Erythroblast (primary cell): ENCODE measurements at regions not wholly inside any gene's neighbourhood (a gene's known extent, or its start where the extent isn't known, plus 50 kb on each side); places are given as distances from the start of the nearest gene placed in this dataset.

Source experiments
- DNase-seq, 2 experiments: peaks; one replicate each; lab custom pipeline; 2025; lab: John Stamatoyannopoulos, UW
- GATA1 ChIP-seq: IDR thresholded peaks from 2 replicates; pipeline ENCODE4 v1.6.1; 2011; ENCODE audit warnings: low read depth, mild to moderate bottlenecking, control low read depth, low read length, moderate library complexity
- POLR2A ChIP-seq: IDR thresholded peaks from 2 replicates; pipeline ENCODE4 v1.6.1; 2011; ENCODE audit warnings: mild to moderate bottlenecking, low read length

- DNase-seq, result no peak
- TF ChIP-seq GATA1 (no peak), POLR2A (no peak)
Measured at GRCh38 chr5:52672459-52672858, 115.3 kb upstream of the ITGA1 start.

- no peak for DNase-seq
- TF ChIP-seq POLR2A (no peak), GATA1 (no peak)
Measured at GRCh38 chr5:52673495-52673894, 114.2 kb upstream of the ITGA1 start.

GRCh38 chr5:52674815-52675545, 112.7 kb upstream of the ITGA1 start:
- TF ChIP-seq GATA1 (no peak), POLR2A (no peak)
- no peak for DNase-seq

GRCh38 chr5:52682492-52682891, 105.2 kb upstream of the ITGA1 start:
- DNase-seq, result no peak
- TF ChIP-seq POLR2A, result no peak
- no peak for TF ChIP-seq GATA1

- no peak for DNase-seq
- no peak for TF ChIP-seq GATA1
- no peak for TF ChIP-seq POLR2A
Measured at GRCh38 chr5:52684051-52684450, 103.7 kb upstream of the ITGA1 start.

GRCh38 chr5:52685566-52685965, 102.2 kb upstream of the ITGA1 start:
- TF ChIP-seq POLR2A, result no peak
- no peak for TF ChIP-seq GATA1
- no peak for DNase-seq

GRCh38 chr5:52685971-52686370, 101.7 kb upstream of the ITGA1 start:
- no peak for TF ChIP-seq POLR2A
- no peak for TF ChIP-seq GATA1
- DNase-seq, result no peak

GRCh38 chr5:52690236-52690768, 97.4 kb upstream of the ITGA1 start:
- no peak for DNase-seq
- TF ChIP-seq POLR2A (no peak), GATA1 (no peak)

DNA sequence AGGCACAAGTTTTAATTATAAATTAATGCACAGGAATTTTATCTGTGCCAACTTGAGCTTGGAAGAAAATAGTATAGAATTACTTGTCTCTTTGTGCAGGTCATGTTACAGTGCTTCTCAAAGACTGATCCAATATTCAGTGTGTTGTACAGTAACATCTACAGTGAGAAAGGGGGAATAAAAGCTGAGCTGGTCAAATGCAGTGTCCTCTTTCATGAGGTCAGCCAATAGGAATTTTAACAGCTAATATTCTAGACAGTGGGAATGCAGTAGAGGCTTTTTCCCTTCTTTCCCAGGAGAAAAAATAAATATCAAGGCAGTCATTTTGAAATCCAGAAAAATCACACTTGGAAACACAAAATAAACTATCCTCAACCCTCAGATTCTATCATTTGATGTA, 95.7 kb upstream of the ITGA1 start:
- DNase-seq, result no peak
- TF ChIP-seq POLR2A, result no peak
- TF ChIP-seq GATA1, result no peak

DNA sequence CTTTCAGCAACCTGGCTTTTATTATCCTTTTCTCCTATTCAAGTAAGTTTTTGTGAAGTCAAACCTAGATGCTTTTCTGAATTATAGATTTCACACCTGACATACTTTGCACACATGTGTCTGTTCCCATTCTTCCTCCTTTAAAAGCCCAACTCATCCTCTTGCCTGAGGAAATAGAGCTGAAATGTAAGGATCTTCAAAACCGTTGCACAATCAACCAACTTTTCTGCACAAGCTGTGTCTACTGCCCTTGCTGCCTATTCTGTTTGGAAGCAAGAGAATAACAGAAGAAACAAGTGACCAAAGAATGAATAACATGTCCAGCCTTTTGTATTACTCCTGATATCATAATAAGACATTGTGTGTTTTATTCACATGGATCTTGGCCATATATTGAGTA, 95.1 kb upstream of the ITGA1 start:
- TF ChIP-seq GATA1 (no peak), POLR2A (no peak)
- no peak for DNase-seq

DNA sequence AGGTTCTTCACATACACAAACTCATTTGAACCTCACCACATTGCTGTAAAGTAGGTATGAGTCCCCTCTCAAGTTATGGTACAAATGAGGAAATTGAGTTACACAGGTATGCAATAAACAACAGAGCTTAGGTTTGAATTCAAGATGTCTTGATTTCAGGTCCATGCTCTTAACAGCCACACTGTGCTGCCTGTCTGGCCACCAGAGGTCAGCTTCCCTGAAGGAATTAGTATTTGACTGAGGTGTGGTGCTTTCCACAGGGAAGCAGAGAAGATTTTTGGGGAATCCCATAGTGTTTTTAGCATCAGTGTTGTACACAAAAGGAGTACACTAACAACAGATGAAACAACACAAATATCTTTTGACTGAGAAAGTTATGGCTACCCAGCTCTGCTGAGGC, 94.4 kb upstream of the ITGA1 start:
- no peak for TF ChIP-seq GATA1
- peak in 1 of 2 experiments; percentile 1 for DNase-seq

DNA sequence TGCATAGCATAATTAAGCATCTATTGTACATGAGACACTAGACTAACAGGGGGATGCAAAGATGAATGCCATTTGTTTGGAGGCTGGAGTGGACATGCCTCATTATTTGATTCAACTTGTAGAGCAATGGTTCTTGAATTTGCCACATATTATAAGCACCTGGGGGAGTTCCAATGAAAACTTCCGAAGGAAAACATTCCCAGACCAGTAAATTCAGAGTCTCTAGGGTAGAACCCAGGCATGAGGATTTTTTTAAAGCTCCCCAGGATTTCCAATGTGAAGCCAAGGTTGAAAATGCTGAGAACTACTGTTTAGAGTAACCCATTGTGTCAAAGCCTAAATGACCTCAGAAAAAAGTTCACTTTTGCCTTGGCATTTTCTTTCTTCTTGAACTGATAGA, 93.9 kb upstream of the ITGA1 start:
- DNase-seq, result no peak

GRCh38 chr5:52694648-52695047, 93.1 kb upstream of the ITGA1 start:
- no peak for TF ChIP-seq POLR2A
- DNase-seq, result no peak

More for the DNA sequence above, 93.9 kb upstream of the ITGA1 start:
- TF ChIP-seq POLR2A, result no peak
- no peak for TF ChIP-seq GATA1

- DNase-seq, result no peak
- TF ChIP-seq GATA1 (no peak), POLR2A (no peak)
Measured at GRCh38 chr5:52702877-52703276, 84.8 kb upstream of the ITGA1 start.

- TF ChIP-seq GATA1, result no peak
- TF ChIP-seq POLR2A, result no peak
- no peak for DNase-seq
Measured at GRCh38 chr5:52703321-52703720, 84.4 kb upstream of the ITGA1 start.

DNA sequence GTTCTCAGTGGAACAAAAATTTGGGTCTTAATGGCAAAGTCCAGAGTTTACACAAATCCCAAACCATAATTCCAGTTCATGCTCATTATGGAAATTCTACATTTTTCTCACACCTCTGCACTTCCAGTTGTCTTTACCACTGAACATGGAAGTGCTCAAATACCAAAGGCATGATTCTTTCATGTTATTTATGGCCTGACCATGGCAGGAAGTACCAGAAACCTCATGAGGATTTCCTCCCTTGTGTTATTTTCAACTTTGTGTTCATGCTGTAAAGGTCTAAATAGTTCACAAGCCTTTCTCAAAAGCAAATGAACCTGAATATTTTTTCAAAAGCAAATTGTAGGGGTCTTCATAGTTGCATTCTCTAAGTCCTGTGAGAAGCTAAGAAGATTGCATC, 82.0 kb upstream of the ITGA1 start:
- no peak for DNase-seq
- no peak for TF ChIP-seq POLR2A
- no peak for TF ChIP-seq GATA1

DNA sequence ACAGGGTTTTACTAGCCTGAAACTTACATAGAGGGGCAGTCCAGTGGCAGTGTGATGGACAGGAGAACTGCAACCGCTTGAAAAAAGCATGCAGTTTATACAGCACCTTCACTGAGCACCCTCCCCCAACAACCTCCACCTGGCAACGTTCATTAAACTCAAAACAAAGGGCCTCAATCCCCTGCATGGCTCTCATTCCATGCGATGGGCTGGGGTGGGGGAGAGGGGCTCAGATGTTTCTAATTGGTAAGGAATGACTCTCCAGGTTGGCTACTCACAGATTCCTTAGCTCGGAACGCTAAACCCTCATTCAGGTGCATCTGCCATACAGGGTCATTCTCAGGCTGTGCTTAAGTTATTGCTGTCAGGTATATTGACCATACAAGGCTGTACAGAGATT, 80.9 kb upstream of the ITGA1 start:
- DNase-seq, result no peak
- no peak for TF ChIP-seq POLR2A
- no peak for TF ChIP-seq GATA1
